HG02981 (cell line): ENCODE measurements at regions not wholly inside any gene's neighbourhood (a gene's known extent, or its start where the extent isn't known, plus 50 kb on each side); places are given as distances from the start of the nearest gene placed in this dataset.
"Not testable (repeated sequence)": the region's sequence is repeated elsewhere in the genome, so short reads cannot be mapped to it uniquely, and the experiment has no call there.

Source experiments
- ATAC-seq: cut with Tn5 transposase; IDR thresholded peaks from one replicate; pipeline ENCODE4 v1.9.1; 2021; ENCODE audit warnings: mild to moderate bottlenecking, moderate library complexity; ENCODE audit not compliant: unreplicated experiment

- ATAC-seq: no peak
These were observed 83.9 kb upstream of the MEF2A start for GRCh38 chr15:99481951-99482230.

GRCh38 chr15:99482993-99483392 lies 82.8 kb upstream of the MEF2A start:
- no peak for ATAC-seq

GRCh38 chr15:99485153-99485961 lies 80.4 kb upstream of the MEF2A start:
- ATAC-seq: no peak

GRCh38 chr15:99485992-99486370 lies 79.8 kb upstream of the MEF2A start:
- ATAC-seq: no peak

DNA sequence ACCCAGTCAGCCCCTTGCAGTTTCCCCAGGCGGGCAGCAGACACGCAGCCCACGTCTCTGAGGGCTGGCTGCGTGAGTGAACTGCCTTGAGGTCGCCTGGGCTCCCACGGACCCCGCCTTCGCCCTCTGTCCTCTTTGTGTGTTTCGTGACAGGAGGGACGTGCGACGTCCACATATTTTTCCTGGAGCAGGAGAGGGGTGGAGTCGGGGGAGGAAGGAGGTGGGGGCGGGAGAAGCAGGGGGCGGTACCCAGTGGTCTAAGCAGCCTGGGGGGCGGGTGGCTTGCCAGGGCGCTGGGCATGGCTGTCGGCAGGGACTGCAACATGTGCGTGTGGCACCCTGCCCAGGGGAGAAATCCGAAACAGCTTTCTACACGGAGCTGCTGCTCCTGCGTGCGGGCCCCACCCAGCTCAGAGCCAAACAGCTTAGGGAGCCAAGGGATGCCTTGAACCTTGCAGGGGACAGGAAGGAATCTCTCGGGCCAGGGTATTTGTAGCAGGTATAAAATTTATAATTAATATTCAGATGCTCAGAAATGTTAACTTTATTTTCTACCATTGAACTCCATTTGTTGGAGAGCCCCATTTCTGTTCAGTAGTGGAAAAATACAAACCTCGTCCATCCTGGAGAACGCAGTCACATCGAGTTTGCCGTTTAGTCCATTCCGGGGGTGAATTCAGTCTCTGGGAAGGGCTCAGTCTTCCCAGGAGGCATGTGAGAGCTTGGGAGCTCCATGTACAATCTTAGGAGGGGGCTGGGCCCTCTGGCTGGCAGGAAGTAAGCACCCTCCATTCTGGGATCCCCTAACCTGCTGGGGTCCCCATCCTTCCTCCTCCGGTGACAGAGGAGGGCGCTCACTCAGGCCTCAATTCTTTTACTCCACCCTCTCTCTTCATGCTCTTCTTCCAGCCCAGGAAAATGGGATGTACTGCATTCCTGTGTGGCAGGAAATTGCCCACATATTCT lies 79.1 kb upstream of the MEF2A start:
- ATAC-seq: no peak

GRCh38 chr15:99487337-99487730 lies 78.5 kb upstream of the MEF2A start:
- no peak for ATAC-seq

GRCh38 chr15:99492275-99492674 lies 73.5 kb upstream of the MEF2A start:
- ATAC-seq: no peak

DNA sequence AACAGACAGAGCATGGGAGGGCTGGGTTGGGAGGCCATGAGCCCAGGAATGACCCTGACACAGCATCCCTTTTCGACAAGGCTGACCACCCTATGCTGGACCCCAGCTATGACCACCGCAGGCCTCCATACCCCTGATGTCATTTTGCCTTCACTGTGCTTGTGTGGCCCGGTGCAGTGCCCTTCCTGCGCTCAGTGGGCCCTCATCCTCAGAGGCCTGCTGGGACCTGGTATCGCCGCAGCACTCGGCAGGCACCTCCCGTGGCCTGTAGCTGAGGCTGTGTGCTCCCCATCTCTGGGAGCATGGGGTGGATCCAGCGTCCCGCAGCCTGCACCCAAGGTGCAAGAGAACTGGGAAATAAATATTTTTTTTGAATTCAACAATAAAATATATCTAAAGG lies 73.1 kb upstream of the MEF2A start:
- ATAC-seq: no peak

DNA sequence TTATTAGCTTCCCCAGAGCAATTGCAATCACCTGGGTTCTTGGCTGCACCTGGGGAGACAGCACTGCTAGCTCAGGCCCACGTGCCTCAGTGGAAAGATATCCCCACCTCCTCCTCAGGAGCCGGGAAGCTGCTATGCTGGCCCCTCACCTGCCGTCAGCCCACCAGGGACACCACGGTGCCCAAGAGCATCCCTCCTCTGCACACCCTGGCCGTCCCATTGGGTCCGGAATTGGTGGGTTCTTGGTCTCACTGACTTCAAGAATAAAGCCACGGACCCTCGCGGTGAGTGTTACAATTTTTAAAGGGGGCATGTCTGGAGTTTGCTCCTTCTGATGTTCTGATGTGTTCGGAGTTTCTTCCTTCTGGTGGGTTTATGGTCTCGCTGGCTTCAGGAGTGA lies 72.3 kb upstream of the MEF2A start:
- no peak for ATAC-seq

DNA sequence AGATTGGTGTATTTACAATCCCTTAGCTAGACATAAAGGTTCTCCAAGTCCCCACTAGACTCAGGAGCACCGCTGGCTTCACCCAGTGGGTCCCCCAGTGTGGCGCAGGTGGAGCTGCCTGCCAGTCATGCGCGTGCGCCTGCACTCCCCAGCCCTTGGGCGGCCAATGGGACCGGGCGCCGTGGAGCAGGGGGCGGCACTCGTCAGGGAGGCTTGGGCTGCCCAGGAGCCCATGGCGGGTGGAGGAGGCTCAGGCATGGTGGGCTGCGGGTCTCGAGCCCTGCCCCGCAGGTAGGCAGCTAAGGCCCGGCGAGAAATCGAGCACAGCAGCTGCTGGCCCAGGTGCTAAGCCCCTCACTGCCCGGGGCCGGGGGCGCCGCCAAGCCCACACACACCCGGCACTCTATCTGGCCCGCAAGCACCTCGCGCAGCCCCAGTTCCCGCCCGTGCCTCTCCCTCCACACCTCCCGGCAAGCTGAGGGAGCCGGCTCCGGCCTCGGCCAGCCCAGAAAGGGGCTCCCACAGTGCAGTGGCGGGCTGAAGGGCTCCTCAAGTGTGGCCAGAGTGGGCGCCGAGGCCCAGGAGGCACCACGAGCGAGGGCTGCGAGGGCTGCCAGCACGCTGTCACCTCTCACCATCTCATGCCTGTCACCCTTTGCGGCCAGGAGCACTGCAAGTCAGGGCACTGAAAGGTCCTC lies 71.1 kb upstream of the MEF2A start:
- not testable (repeated sequence) for ATAC-seq

GRCh38 chr15:99495430-99496301 lies 70.1 kb upstream of the MEF2A start:
- ATAC-seq: no peak

DNA sequence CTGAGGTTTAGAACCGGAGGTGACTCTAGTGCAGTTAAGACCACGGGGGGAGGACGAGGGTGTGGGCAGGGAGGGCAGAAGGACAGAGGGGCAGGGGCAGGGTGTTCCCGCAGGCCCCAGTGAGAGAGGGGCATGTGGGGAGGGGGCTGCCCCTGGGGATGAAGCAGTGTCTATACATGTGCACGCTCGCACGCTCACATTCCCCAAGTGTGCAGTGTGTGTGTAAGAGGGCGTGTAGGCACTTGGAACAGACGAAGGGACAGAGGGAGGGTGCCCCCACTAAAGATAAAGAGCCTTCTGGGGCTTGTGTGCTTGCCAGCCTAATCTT lies 69.5 kb upstream of the MEF2A start:
- no peak for ATAC-seq

DNA sequence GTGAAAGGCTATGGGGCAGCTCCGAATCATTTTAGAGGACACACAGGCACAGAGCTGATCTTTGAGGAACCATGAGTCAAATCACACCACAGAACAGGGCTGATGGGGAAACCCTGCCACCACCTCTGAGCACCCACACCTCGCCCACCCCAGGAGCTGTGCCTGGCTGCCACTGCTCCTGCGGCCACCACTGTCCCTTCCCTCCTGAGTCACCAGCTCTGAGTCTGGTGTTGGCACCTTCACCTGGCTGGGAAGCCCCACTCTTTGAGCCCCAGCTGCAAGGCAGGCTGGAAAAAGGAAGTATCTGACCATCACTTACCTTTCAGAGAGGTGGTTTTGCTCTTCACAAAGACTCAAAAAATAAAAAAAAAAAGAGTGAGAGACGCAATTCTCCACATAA lies 63.6 kb upstream of the MEF2A start:
- peak; percentile 64 for ATAC-seq

DNA sequence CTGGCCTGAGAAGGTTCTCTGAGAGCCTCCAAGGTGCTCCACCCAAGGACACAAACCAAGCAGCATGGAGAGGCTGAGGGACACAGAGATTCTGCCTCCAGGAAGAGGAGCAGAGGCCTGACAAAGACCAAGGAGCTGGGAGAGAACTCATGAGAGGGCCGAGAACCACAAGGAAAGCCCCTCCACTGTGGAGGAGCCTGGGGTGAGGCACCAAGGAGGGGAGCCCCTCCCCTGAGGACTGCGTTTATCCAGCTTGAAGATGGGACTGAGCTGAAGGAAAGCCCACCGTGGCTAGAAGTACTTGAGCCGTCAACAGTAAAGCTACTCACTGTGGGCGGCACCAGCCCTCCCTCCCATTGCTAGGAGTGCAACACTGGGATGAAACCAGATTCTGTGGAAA lies 63.1 kb upstream of the MEF2A start:
- ATAC-seq: peak; percentile 2

DNA sequence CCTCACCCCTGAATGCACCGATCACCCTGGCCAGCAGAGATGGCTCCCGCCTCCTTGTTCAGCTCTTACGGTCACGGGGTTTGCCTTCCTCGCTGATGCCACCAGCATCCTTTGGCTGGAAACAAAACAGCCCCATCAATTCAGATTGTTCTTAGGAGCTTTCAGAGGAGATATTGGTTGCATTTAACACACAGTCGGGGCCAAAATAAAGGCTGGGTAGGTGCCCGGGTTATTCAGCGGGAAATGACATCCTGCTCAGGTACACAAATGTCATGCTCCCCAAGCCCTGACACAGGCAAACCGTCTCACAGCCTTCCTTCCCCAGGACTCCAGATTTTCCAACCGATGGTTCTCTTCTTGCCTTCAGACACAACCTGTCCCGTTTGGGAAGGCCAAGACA lies 62.4 kb upstream of the MEF2A start:
- no peak for ATAC-seq

- peak; percentile 17 for ATAC-seq
These were observed 61.5 kb upstream of the MEF2A start for GRCh38 chr15:99504071-99504822.

- peak; percentile 38 for ATAC-seq
These were observed 60.8 kb upstream of the MEF2A start for GRCh38 chr15:99504823-99505551.

GRCh38 chr15:99506399-99506798 lies 59.4 kb upstream of the MEF2A start:
- no peak for ATAC-seq

DNA sequence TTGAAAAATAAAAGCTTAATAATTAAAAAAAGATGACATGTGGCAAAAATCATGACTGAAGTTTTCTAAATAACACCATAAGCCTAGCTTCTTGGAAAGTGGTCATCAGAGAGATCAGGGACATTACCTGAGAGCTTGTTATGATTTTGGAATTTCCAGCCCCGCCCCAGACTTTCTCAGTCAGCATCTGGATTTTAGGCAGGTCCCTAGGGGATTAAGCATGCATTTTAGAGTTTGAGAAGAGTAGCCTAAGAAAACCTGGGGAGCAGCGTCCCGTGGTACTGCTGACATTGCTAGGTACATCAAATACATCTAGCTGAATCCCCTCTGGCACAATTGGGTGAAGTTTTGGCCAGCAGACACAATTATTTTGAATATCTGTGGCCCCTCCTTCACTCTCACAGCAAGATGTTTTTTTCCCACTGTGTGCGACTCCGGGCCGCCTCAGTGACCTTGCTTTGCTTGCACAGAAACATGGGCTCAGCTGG lies 58.7 kb upstream of the MEF2A start:
- no peak for ATAC-seq
